Skeletal muscle satellite cell (primary cell): ENCODE measurements at regions not wholly inside any gene's neighbourhood (a gene's known extent, or its start where the extent isn't known, plus 50 kb on each side); places are given as distances from the start of the nearest gene placed in this dataset.

ENCODE experiments used
- H3K27me3 ChIP-seq: 2 replicates; pipeline ENCODE4 v1.7.0; 2013; ENCODE audit warnings: low read length; ENCODE audit not compliant: control insufficient read depth, insufficient read depth
- H3K36me3 ChIP-seq: 2 replicates; pipeline ENCODE4 v1.7.0; 2013; ENCODE audit warnings: mild to moderate bottlenecking, control low read depth, low read length; ENCODE audit not compliant: insufficient read depth
- H3K4me1 ChIP-seq: 2 replicates; pipeline ENCODE4 v1.7.0; 2013; ENCODE audit warnings: low read length; ENCODE audit not compliant: control insufficient read depth, insufficient read depth
- H3K4me2 ChIP-seq: 2 replicates; pipeline ENCODE4 v1.7.0; 2013; ENCODE audit warnings: mild to moderate bottlenecking, low read length
- H3K4me3 ChIP-seq: 2 replicates; pipeline ENCODE4 v1.7.0; 2013; ENCODE audit warnings: low read length
- H3K9ac ChIP-seq: 2 replicates; pipeline ENCODE4 v1.7.0; 2013; ENCODE audit warnings: mild to moderate bottlenecking, low read depth, low read length, moderate library complexity
- H3K9me3 ChIP-seq: replicated peaks from 2 replicates; pipeline ENCODE4 v1.7.0; 2013; ENCODE audit warnings: mild to moderate bottlenecking, control low read depth, low read length

DNA sequence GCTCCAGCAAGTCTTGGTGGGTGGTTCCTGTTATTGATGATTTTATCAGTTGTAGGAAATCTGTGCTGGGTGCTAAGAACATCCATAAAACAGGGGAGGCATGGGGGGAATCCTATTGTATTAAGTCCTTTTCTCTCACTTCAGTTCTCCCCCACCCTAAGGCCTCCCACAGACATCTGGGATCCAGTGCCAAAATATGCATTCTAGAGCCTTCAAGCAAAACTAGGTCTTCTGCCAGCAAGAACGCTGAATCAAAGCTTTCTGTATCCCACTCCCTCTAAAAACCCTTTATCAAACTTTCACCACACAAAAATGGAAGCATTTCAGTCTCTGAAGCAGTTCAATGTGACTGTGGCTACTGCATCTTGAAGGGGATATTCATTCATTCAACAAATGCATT lies 281.9 kb downstream of the GAS1 start:
- Histone ChIP-seq H3K4me2 (no peak overlapping the region), H3K9ac (no peak overlapping the region), H3K36me3 (no peaks in the 10 kb centered on the region), H3K4me3 (no peak overlapping the region), H3K4me1 (peaks cover 11% of the 10 kb centered on the region), H3K9me3 (no peaks in the 10 kb centered on the region), H3K27me3 (no peaks in the 10 kb centered on the region)

- Histone ChIP-seq H3K4me3 (no peak overlapping the region), H3K4me1 (peaks cover 19% of the 10 kb centered on the region), H3K27me3 (no peaks in the 10 kb centered on the region), H3K36me3 (no peaks in the 10 kb centered on the region), H3K4me2 (no peak overlapping the region), H3K9me3 (no peaks in the 10 kb centered on the region), H3K9ac (no peak overlapping the region)
Measured at GRCh38 chr9:86664603-86665002, 282.7 kb downstream of the GAS1 start.

GRCh38 chr9:86663905-86664304 lies 283.4 kb downstream of the GAS1 start:
- no peaks in the 10 kb centered on the region for H3K27me3 ChIP-seq
- H3K4me2 ChIP-seq: no peak overlapping the region
- no peaks in the 10 kb centered on the region for H3K9me3 ChIP-seq
- no peak overlapping the region for H3K9ac ChIP-seq
- no peak overlapping the region for H3K4me3 ChIP-seq
- peaks cover 23% of the 10 kb centered on the region for H3K4me1 ChIP-seq
- H3K36me3 ChIP-seq: no peaks in the 10 kb centered on the region

GRCh38 chr9:86662890-86663468 lies 284.3 kb downstream of the GAS1 start:
- Histone ChIP-seq H3K4me1 (peaks cover 23% of the 10 kb centered on the region), H3K4me3 (no peak overlapping the region), H3K36me3 (no peaks in the 10 kb centered on the region), H3K4me2 (no peak overlapping the region), H3K27me3 (no peaks in the 10 kb centered on the region), H3K9ac (no peak overlapping the region), H3K9me3 (no peaks in the 10 kb centered on the region)

GRCh38 chr9:86660146-86660943 lies 287.0 kb downstream of the GAS1 start:
- peak overlapping the region; percentile 10 for H3K9ac ChIP-seq
- H3K9me3 ChIP-seq: no peaks in the 10 kb centered on the region
- no peaks in the 10 kb centered on the region for H3K36me3 ChIP-seq
- H3K4me1 ChIP-seq: peaks cover 17% of the 10 kb centered on the region
- H3K4me2 ChIP-seq: peak overlapping the region; percentile 50
- H3K27me3 ChIP-seq: no peaks in the 10 kb centered on the region
- H3K4me3 ChIP-seq: no peak overlapping the region

DNA sequence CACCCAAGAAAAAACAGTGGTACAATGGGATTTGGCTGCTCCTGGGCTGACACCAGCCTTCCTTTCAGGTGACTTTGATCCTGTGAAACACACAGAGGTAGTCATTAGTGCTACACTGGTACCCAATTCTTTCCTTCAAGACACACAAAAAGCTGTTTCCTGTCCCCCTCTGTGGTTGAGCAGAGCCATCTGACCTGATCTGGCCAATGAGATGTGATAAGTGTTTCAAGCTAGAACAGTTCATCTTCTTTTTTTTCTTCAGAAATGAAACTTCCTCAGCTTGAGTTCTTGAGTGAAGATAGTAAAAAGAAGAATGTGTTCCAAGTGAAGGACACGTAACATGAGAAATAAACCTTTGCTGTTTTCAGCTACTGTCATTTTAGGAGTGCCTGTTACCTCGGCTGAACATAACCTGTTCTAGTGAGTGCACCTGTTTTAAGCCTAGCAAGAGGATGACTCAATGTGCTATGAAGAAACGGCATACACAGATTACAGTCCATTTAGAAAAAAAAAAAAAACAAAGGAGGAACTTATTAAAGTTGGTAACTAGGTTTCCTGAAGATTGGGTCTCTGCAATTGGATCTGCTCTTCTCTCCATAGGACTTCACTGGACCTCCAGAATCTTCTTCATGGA lies 287.8 kb downstream of the GAS1 start:
- Histone ChIP-seq H3K9ac (peak overlapping the region; percentile 10), H3K4me3 (no peak overlapping the region), H3K9me3 (no peaks in the 10 kb centered on the region), H3K4me1 (peaks cover 17% of the 10 kb centered on the region), H3K27me3 (no peaks in the 10 kb centered on the region), H3K36me3 (no peaks in the 10 kb centered on the region), H3K4me2 (peak overlapping the region; percentile 50)

GRCh38 chr9:86655147-86655546 lies 292.2 kb downstream of the GAS1 start:
- H3K4me2 ChIP-seq: no peak overlapping the region
- H3K4me3 ChIP-seq: no peak overlapping the region
- H3K4me1 ChIP-seq: peaks cover 12% of the 10 kb centered on the region
- no peaks in the 10 kb centered on the region for H3K36me3 ChIP-seq
- H3K27me3 ChIP-seq: no peaks in the 10 kb centered on the region
- no peak overlapping the region for H3K9ac ChIP-seq
- no peaks in the 10 kb centered on the region for H3K9me3 ChIP-seq

- no peak overlapping the region for H3K4me2 ChIP-seq
- H3K4me1 ChIP-seq: peaks cover 2% of the 10 kb centered on the region
- no peak overlapping the region for H3K4me3 ChIP-seq
- no peaks in the 10 kb centered on the region for H3K9me3 ChIP-seq
- no peaks in the 10 kb centered on the region for H3K36me3 ChIP-seq
- no peaks in the 10 kb centered on the region for H3K27me3 ChIP-seq
- H3K9ac ChIP-seq: no peak overlapping the region
Measured at GRCh38 chr9:86653466-86653865, 293.8 kb downstream of the GAS1 start.

- H3K9ac ChIP-seq: no peak overlapping the region
- H3K9me3 ChIP-seq: no peaks in the 10 kb centered on the region
- no peaks in the 10 kb centered on the region for H3K36me3 ChIP-seq
- no peak overlapping the region for H3K4me3 ChIP-seq
- no peaks in the 10 kb centered on the region for H3K27me3 ChIP-seq
- H3K4me2 ChIP-seq: no peak overlapping the region
- H3K4me1 ChIP-seq: peaks cover 2% of the 10 kb centered on the region
Measured at GRCh38 chr9:86652736-86653135, 294.6 kb downstream of the GAS1 start.

GRCh38 chr9:86649913-86650312 lies 295.7 kb upstream of the TUT7 start:
- no peaks in the 10 kb centered on the region for H3K36me3 ChIP-seq

GRCh38 chr9:86648828-86649170 lies 294.6 kb upstream of the TUT7 start:
- H3K4me1 ChIP-seq: peaks cover 2% of the 10 kb centered on the region
- H3K36me3 ChIP-seq: no peaks in the 10 kb centered on the region
- H3K27me3 ChIP-seq: no peaks in the 10 kb centered on the region
- H3K4me3 ChIP-seq: no peak overlapping the region
- no peak overlapping the region for H3K4me2 ChIP-seq
- H3K9me3 ChIP-seq: no peaks in the 10 kb centered on the region
- H3K9ac ChIP-seq: no peak overlapping the region

More at GRCh38 chr9:86649913-86650312, 295.7 kb upstream of the TUT7 start:
- H3K4me1 ChIP-seq: peaks cover 2% of the 10 kb centered on the region
- H3K4me3 ChIP-seq: no peak overlapping the region
- no peak overlapping the region for H3K9ac ChIP-seq
- H3K9me3 ChIP-seq: no peaks in the 10 kb centered on the region
- H3K27me3 ChIP-seq: no peaks in the 10 kb centered on the region
- no peak overlapping the region for H3K4me2 ChIP-seq
